K562 (cell line): ENCODE measurements at regions not wholly inside any gene's neighbourhood (a gene's known extent, or its start where the extent isn't known, plus 50 kb on each side); places are given as distances from the start of the nearest gene placed in this dataset.

Source experiments
- ATAC-seq: fragments of 200-7000 bp; cut with Tn5 transposase; 3 replicates; pipeline ENCODE4 v1.9.1; 2020; ENCODE audit warnings: moderate library complexity
- BruUV-seq: library from RNA; stranded (reverse); fragments of 400-500 nt; replicated peaks from 2 replicates; lab custom pipeline; 2021; lab: Mats Ljungman, UMichigan
- CTCF ChIA-PET: fragments of 300-600 bp; formaldehyde crosslinking; extraction: SDS; loops from one replicate; lab custom pipeline; 2021; ENCODE audit warnings: low intra/inter-chr PET ratio; lab: Yijun Ruan, JAX
- POLR2A ChIA-PET: fragments of 300-600, 350-650 bp; sonication (Branson Sonifier 250); formaldehyde crosslinking; extraction: SDS; loops from one replicate; lab custom pipeline; 2021; ENCODE audit warnings: antibody characterized with exemption, inconsistent platforms; lab: Yijun Ruan, JAX
- DNase-seq, 4 experiments: peaks; one replicate each; pipeline versions ENCODE4 v3.0.0 to v3.0.0-alpha.2; 2011 to 2018; ENCODE audit warnings: low spot score in 3 of 4, mixed read lengths in 3 of 4; ENCODE audit errors: extremely low read depth in 1 of 4
- FAIRE-seq: peaks from 2 replicates; lab custom pipeline; 2011; peaks lifted over from hg19 to GRCh38; lab: Jason Lieb, UNC
- H2AFZ ChIP-seq: 2 replicates; pipeline ENCODE4 v1.6.0; 2011; ENCODE audit warnings: low read depth, low read length, control low read depth, inconsistent platforms
- H3K27ac ChIP-seq: fragments of 200-600 bp; 3 replicates; pipeline ENCODE4 v1.8.0; 2011; ENCODE audit warnings: low read depth, mild to moderate bottlenecking, control low read depth, inconsistent platforms, low read length, moderate library complexity, mixed read lengths; ENCODE audit errors: extremely low read depth
- H3K27me3 ChIP-seq, 2 experiments: fragments of 300-600 bp in 1 of 2; 2 replicates in 1 of 2; 3 replicates in 1 of 2; pipeline versions ENCODE4 v1.6.0 to v1.8.0; 2011; ENCODE audit warnings: inconsistent platforms in 2 of 2, low read length in 2 of 2, mild to moderate bottlenecking in 1 of 2, mixed read lengths in 1 of 2, moderate library complexity in 1 of 2; ENCODE audit not compliant: control insufficient read depth in 2 of 2, insufficient read depth in 2 of 2
- H3K36me3 ChIP-seq: fragments of 300-600 bp; 3 replicates; pipeline ENCODE4 v1.8.0; 2011; ENCODE audit warnings: mild to moderate bottlenecking, low read length, inconsistent platforms; ENCODE audit not compliant: control insufficient read depth, insufficient read depth
- H3K4me1 ChIP-seq, 2 experiments: fragments of 200-600 bp in 1 of 2; replicated peaks in 1 of 2; 2 replicates in 1 of 2; 3 replicates in 1 of 2; pipeline versions ENCODE4 v1.5.1 to v1.8.0; 2011; ENCODE audit warnings: inconsistent platforms in 2 of 2, low read length in 2 of 2, mild to moderate bottlenecking in 1 of 2, mixed read lengths in 1 of 2, moderate library complexity in 1 of 2; ENCODE audit not compliant: control insufficient read depth in 2 of 2, insufficient read depth in 2 of 2
- H3K4me2 ChIP-seq: 2 replicates; pipeline ENCODE4 v1.6.1; 2011; ENCODE audit warnings: low read length, control low read depth, inconsistent platforms, mixed read lengths; ENCODE audit not compliant: insufficient read depth
- H3K4me3 ChIP-seq: fragments of 200-600 bp; sonication (generic), shearing (Covaris generic); 2 replicates; pipeline ENCODE4 v1.5.1; 2016; ENCODE audit warnings: control low read depth, inconsistent platforms
- H3K79me2 ChIP-seq: fragments of 200-600 bp; 3 replicates; pipeline ENCODE4 v1.8.0; 2011; ENCODE audit warnings: low read length, inconsistent platforms; ENCODE audit not compliant: control insufficient read depth, insufficient read depth
- H3K9ac ChIP-seq, 2 experiments: 2 replicates each; pipeline versions ENCODE4 v1.6.0 to v1.6.1; 2011; ENCODE audit warnings: low read depth in 2 of 2, low read length in 2 of 2, control low read depth in 1 of 2, inconsistent platforms in 1 of 2, mild to moderate bottlenecking in 1 of 2, mixed read lengths in 1 of 2; ENCODE audit not compliant: insufficient read depth in 1 of 2
- H3K9me1 ChIP-seq: one replicate; pipeline ENCODE4 v1.6.0; 2011; ENCODE audit warnings: inconsistent platforms, mild to moderate bottlenecking, low read length, moderate library complexity; ENCODE audit not compliant: control insufficient read depth, insufficient read depth
- H3K9me3 ChIP-seq: replicated peaks from 2 replicates; pipeline ENCODE4 v1.5.1; 2011; ENCODE audit warnings: low read depth, low read length, inconsistent platforms; ENCODE audit not compliant: control insufficient read depth, insufficient read depth
- H4K20me1 ChIP-seq: replicated peaks from 2 replicates; pipeline ENCODE4 v1.6.1; 2011; ENCODE audit warnings: low read length, inconsistent platforms, mixed read lengths; ENCODE audit not compliant: control insufficient read depth, insufficient read depth
- CBFA2T3 ChIP-seq: fragments of 450-650 bp; IDR thresholded peaks from 2 replicates; pipeline ENCODE4 v1.6.1; 2017
- DIDO1 ChIP-seq: fragments of 450-650 bp; IDR thresholded peaks from 2 replicates; pipeline ENCODE4 v1.6.1; 2016; ENCODE audit warnings: low read depth, missing biosample characterization, missing genetic modification characterization
- GTF2E2 ChIP-seq: fragments of 200-800 bp; sonication (Bioruptor generic); IDR thresholded peaks from 2 replicates; pipeline ENCODE4 v1.6.1; 2016; ENCODE audit warnings: missing genetic modification characterization, missing compliant biosample characterization
- ILF3 ChIP-seq: fragments of 450-650 bp; IDR thresholded peaks from 2 replicates; pipeline ENCODE4 v1.6.1; 2018; ENCODE audit warnings: antibody characterized with exemption, mild to moderate bottlenecking, moderate library complexity, borderline replicate concordance
- JUN ChIP-seq, 2 experiments: sonication (generic) in 1 of 2; formaldehyde crosslinking in 1 of 2; IDR thresholded peaks; 2 replicates each; pipeline versions ENCODE4 v1.6.1 to v1.8.0; 2012 to 2022; ENCODE audit warnings: borderline replicate concordance in 2 of 2, mild to moderate bottlenecking in 2 of 2, improper control_type of control experiment in 1 of 2, low read depth in 1 of 2, low read length in 1 of 2, missing genetic modification reagents in 1 of 2
- NELFE ChIP-seq: IDR thresholded peaks from 2 replicates; pipeline ENCODE4 v1.6.1; 2011; ENCODE audit warnings: mild to moderate bottlenecking; ENCODE audit not compliant: insufficient read depth, insufficient read length
- PPARD ChIP-seq: fragments of 250-450 bp; sonication (Bioruptor Pico); IDR thresholded peaks from 2 replicates; pipeline ENCODE4 v1.8.0; 2022; ENCODE audit warnings: inconsistent platforms, mild to moderate bottlenecking, moderate library complexity
- SRSF3 ChIP-seq: fragments of 200-400 bp; formaldehyde crosslinking; IDR thresholded peaks from 2 replicates; pipeline ENCODE4 v1.6.1; 2016; ENCODE audit warnings: mild to moderate bottlenecking, low read length, moderate library complexity; ENCODE audit not compliant: insufficient read depth
- TAF15 ChIP-seq: fragments of 200-400 bp; formaldehyde crosslinking; IDR thresholded peaks from 2 replicates; pipeline ENCODE4 v1.6.1; 2017; ENCODE audit warnings: mild to moderate bottlenecking, low read depth, low read length, moderate library complexity
- TCF7 ChIP-seq: sonication (generic); IDR thresholded peaks from 2 replicates; pipeline ENCODE4 v1.6.1; 2016; ENCODE audit warnings: antibody characterized with exemption, borderline replicate concordance
- XRCC5 ChIP-seq: fragments of 200-400 bp; formaldehyde crosslinking; IDR thresholded peaks from 2 replicates; pipeline ENCODE4 v1.6.1; 2017; ENCODE audit warnings: low read depth, mild to moderate bottlenecking, low read length
- WGBS: fragments of 100-300 bp; shearing (Covaris generic); methylation state at CpG from one replicate; pipeline ENCODE4 v1.1.6; 2016; ENCODE audit warnings: low coverage, mixed read lengths; ENCODE audit not compliant: insufficient coverage; ENCODE audit errors: missing lambda C conversion rate; 5-methylcytosine and 5-hydroxymethylcytosine counted together
- in situ Hi-C: fragments of 300-500 bp; cut with MboI; formaldehyde crosslinking; loops from 4 replicates; pipeline ENCODE4 v1.15.0; 2018; ENCODE audit warnings: inconsistent platforms, mixed read lengths
- intact Hi-C: fragments of 100-400 bp; cut with micrococcal nuclease; formaldehyde crosslinking; loops from 2 replicates; pipeline ENCODE4 v1.14.2; 2022
- TF ChIP-seq, protein P1 (sequence below): sonication (generic); formaldehyde crosslinking; IDR thresholded peaks from 2 replicates; pipeline ENCODE4 v1.8.1; 2023; ENCODE audit warnings: mild to moderate bottlenecking, missing genetic modification reagents, moderate library complexity

DNA sequence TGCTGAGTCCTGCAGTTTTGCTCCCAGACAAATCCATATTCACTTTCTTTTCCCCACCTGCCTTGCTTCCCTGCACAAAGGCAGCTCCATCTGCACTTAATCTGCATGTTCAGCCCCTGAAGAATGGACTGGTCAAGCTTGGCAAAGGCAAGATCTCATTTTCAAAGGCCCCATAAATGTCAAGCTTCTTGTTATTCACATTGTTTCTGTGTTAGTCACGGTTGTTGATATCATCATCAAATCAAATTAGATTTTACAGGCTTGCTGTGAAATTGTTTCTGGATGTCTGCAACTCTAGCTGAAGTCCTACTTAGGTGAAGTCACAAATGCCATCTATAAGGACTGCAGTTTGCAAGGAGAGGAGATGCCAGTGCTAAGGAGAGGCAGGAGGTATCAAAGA lies 91.0 kb downstream of the GPAM start:
- ChIA-PET POLR2A (no interaction called here), CTCF (no interaction called here)
- no peaks in the 10 kb centered on the region for H3K9me3 ChIP-seq
- TF ChIP-seq NELFE (no peak), JUN (IDR thresholded peaks at IDR 0.05; ENCODE audit: borderline replicate concordance, low read depth, low read length) (no peak), JUN (CRISPR knock-in tag; IDR thresholded peaks at IDR 0.05; ENCODE audit: borderline replicate concordance) (no peak), XRCC5 (no peak), ILF3 (no peak), SRSF3 (no peak), TCF7 (no peak), CBFA2T3 (no peak), GTF2E2 (tag) (no peak), PPARD (CRISPR knock-in tag) (no peak), DIDO1 (tag) (no peak), TAF15 (no peak)
- TF ChIP-seq, protein P1, sequence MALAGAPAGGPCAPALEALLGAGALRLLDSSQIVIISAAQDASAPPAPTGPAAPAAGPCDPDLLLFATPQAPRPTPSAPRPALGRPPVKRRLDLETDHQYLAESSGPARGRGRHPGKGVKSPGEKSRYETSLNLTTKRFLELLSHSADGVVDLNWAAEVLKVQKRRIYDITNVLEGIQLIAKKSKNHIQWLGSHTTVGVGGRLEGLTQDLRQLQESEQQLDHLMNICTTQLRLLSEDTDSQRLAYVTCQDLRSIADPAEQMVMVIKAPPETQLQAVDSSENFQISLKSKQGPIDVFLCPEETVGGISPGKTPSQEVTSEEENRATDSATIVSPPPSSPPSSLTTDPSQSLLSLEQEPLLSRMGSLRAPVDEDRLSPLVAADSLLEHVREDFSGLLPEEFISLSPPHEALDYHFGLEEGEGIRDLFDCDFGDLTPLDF (CRISPR knock-in tag), result no peak
- WGBS, result 7% methylated on average over 1 of the region's 1 CpG
- no peaks in the 10 kb centered on the region for H3K79me2 ChIP-seq
- H3K36me3 ChIP-seq, result no peaks in the 10 kb centered on the region
- H4K20me1 ChIP-seq, result no peaks in the 10 kb centered on the region
- H2AFZ ChIP-seq, result no peak overlapping the region
- no peaks in the 10 kb centered on the region; a peak in 1 of 5 replicates for H3K27me3 ChIP-seq
- intact Hi-C loops (no loop called here), in situ Hi-C loops (no loop called here)
- no peak overlapping the region for H3K27ac ChIP-seq
- no TSS peak for BruUV-seq
- no peak overlapping the region for H3K4me2 ChIP-seq
- DNase-seq (no peak), FAIRE-seq (no peak), ATAC-seq (no peak)
- no peaks in the 10 kb centered on the region for H3K4me1 ChIP-seq
- no peak overlapping the region for H3K4me3 ChIP-seq
- no peak overlapping the region for H3K9ac ChIP-seq
- no peaks in the 10 kb centered on the region for H3K9me1 ChIP-seq
